22Rv1 (cell line): ENCODE measurements at regions not wholly inside any gene's neighbourhood (a gene's known extent, or its start where the extent isn't known, plus 50 kb on each side); places are given as distances from the start of the nearest gene placed in this dataset.

ENCODE experiments used
- ZFX ChIP-seq: fragments of 450-650 bp; IDR thresholded peaks from 2 replicates; pipeline ENCODE4 v1.6.1; 2017; ENCODE audit warnings: antibody characterized with exemption, borderline replicate concordance
- TF ChIP-seq, protein P1 (sequence below): fragments of 450-650 bp; IDR thresholded peaks from 2 replicates; pipeline ENCODE4 v1.5.1; 2017; ENCODE audit warnings: mild to moderate bottlenecking

GRCh38 chrX:28351801-28352200 is 235.4 kb upstream of the IL1RAPL1 start:
- TF ChIP-seq, protein P1, sequence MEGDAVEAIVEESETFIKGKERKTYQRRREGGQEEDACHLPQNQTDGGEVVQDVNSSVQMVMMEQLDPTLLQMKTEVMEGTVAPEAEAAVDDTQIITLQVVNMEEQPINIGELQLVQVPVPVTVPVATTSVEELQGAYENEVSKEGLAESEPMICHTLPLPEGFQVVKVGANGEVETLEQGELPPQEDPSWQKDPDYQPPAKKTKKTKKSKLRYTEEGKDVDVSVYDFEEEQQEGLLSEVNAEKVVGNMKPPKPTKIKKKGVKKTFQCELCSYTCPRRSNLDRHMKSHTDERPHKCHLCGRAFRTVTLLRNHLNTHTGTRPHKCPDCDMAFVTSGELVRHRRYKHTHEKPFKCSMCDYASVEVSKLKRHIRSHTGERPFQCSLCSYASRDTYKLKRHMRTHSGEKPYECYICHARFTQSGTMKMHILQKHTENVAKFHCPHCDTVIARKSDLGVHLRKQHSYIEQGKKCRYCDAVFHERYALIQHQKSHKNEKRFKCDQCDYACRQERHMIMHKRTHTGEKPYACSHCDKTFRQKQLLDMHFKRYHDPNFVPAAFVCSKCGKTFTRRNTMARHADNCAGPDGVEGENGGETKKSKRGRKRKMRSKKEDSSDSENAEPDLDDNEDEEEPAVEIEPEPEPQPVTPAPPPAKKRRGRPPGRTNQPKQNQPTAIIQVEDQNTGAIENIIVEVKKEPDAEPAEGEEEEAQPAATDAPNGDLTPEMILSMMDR, result no peak
- no peak for TF ChIP-seq ZFX
